GM12875 (cell line): ENCODE measurements at regions not wholly inside any gene's neighbourhood (a gene's known extent, or its start where the extent isn't known, plus 50 kb on each side); places are given as distances from the start of the nearest gene placed in this dataset.

ENCODE experiments used
- H3K4me3 ChIP-seq: one replicate; pipeline ENCODE4 v1.5.1; 2011; ENCODE audit warnings: low read depth, low read length, control low read depth
- CTCF ChIP-seq: IDR thresholded peaks from 2 replicates; pipeline ENCODE4 v1.5.1; 2011; ENCODE audit warnings: low read depth, mild to moderate bottlenecking, control low read depth, inconsistent platforms, low read length, moderate library complexity, borderline replicate concordance; ENCODE audit not compliant: insufficient read depth

- no peak overlapping the region for H3K4me3 ChIP-seq
- TF ChIP-seq CTCF: no peak
Measured at GRCh38 chr1:83709662-83710061, 289.3 kb downstream of the TTLL7 start.

- H3K4me3 ChIP-seq: no peak overlapping the region
- no peak for TF ChIP-seq CTCF
Measured at GRCh38 chr1:83706354-83706938, 292.5 kb downstream of the TTLL7 start.

- TF ChIP-seq CTCF: no peak
- no peak overlapping the region for H3K4me3 ChIP-seq
Measured at GRCh38 chr1:83705091-83705490, 293.8 kb downstream of the TTLL7 start.

GRCh38 chr1:83704350-83704749 lies 294.6 kb downstream of the TTLL7 start:
- H3K4me3 ChIP-seq: no peak overlapping the region
- TF ChIP-seq CTCF: no peak

- TF ChIP-seq CTCF: no peak
- no peak overlapping the region for H3K4me3 ChIP-seq
Measured at GRCh38 chr1:83702356-83702755, 296.6 kb downstream of the TTLL7 start.

GRCh38 chr1:83701355-83701754 lies 297.6 kb downstream of the TTLL7 start:
- H3K4me3 ChIP-seq: no peak overlapping the region
- TF ChIP-seq CTCF: no peak

GRCh38 chr1:83698644-83699043 lies 300.3 kb downstream of the TTLL7 start:
- no peak overlapping the region for H3K4me3 ChIP-seq
- TF ChIP-seq CTCF: no peak
